ENCODE measurements at regions not wholly inside any gene's neighbourhood (a gene's known extent, or its start where the extent isn't known, plus 50 kb on each side); places are given as distances from the start of the nearest gene placed in this dataset.

GRCh38 chr1:2961661-2962060 lies 59.6 kb upstream of the ACTRT2 start:
- Histone ChIP-seq H3K4me1 (no peaks in the 10 kb centered on the region), H3K27ac (no peak overlapping the region), H3K27me3 (no peaks in the 10 kb centered on the region), H3K9me3 (peaks cover 0 to 20% (median 15%) of the 10 kb centered on the region in 4 donors), H3K4me3 (no peak overlapping the region), H3K36me3 (no peaks in the 10 kb centered on the region)
- 88 to 92% methylated on average over 11 to 14 of the region's 14 CpGs for WGBS, 2 donors
- DNase-seq (no peak), ATAC-seq (ENCODE audit: low FRiP score in 2 of 2) (no peak)
- no peak for TF ChIP-seq POLR2A (IDR thresholded peaks at IDR 0.05)
- no peak for TF ChIP-seq POLR2AphosphoS5 (IDR thresholded peaks at IDR 0.05)
- no peak for TF ChIP-seq CTCF (IDR thresholded peaks at IDR 0.05)
- no peak for TF ChIP-seq EP300 (IDR thresholded peaks at IDR 0.05)

- TF ChIP-seq POLR2A (IDR thresholded peaks at IDR 0.05), result no peak
- no peak for TF ChIP-seq CTCF (IDR thresholded peaks at IDR 0.05)
- no peak for TF ChIP-seq EP300 (IDR thresholded peaks at IDR 0.05)
- no peak for TF ChIP-seq POLR2AphosphoS5 (IDR thresholded peaks at IDR 0.05)
- no peaks in the 10 kb centered on the region for H3K27me3 ChIP-seq
- no peaks in the 10 kb centered on the region for H3K36me3 ChIP-seq
- H3K4me1 ChIP-seq, result no peaks in the 10 kb centered on the region
- no peak overlapping the region for H3K27ac ChIP-seq
- no peak for DNase-seq
- 80 to 90% methylated on average over 11 of the region's 11 CpGs for WGBS, 2 donors
- peaks cover 0 to 17% (median 11%) of the 10 kb centered on the region in 4 donors for H3K9me3 ChIP-seq
- ATAC-seq (ENCODE audit: low FRiP score in 2 of 2), result no peak
- no peak overlapping the region for H3K4me3 ChIP-seq
Observed at GRCh38 chr1:2962061-2962460, 59.2 kb upstream of the ACTRT2 start.

- Histone ChIP-seq H3K4me3 (no peak overlapping the region), H3K9me3 (peaks cover 0 to 15% (median 8%) of the 10 kb centered on the region in 4 donors), H3K27me3 (no peaks in the 10 kb centered on the region), H3K4me1 (no peaks in the 10 kb centered on the region), H3K27ac (no peak overlapping the region), H3K36me3 (no peaks in the 10 kb centered on the region)
- ATAC-seq (ENCODE audit: low FRiP score in 2 of 2) (no peak), DNase-seq (no peak)
- no peak for TF ChIP-seq POLR2A (IDR thresholded peaks at IDR 0.05)
- TF ChIP-seq CTCF (IDR thresholded peaks at IDR 0.05), result no peak
- no peak for TF ChIP-seq EP300 (IDR thresholded peaks at IDR 0.05)
- TF ChIP-seq POLR2AphosphoS5 (IDR thresholded peaks at IDR 0.05), result no peak
- 64 to 78% methylated on average over 7 to 8 of the region's 8 CpGs for WGBS, 2 donors
Observed at GRCh38 chr1:2962541-2962940, 58.7 kb upstream of the ACTRT2 start.

GRCh38 chr1:2962946-2963345 lies 58.3 kb upstream of the ACTRT2 start:
- TF ChIP-seq POLR2A (IDR thresholded peaks at IDR 0.05) (no peak), CTCF (IDR thresholded peaks at IDR 0.05) (no peak), EP300 (IDR thresholded peaks at IDR 0.05) (no peak), POLR2AphosphoS5 (IDR thresholded peaks at IDR 0.05) (no peak)
- no peak for ATAC-seq (ENCODE audit: low FRiP score in 2 of 2)
- DNase-seq, result peak in 1 of 2 donors; percentile 48
- 81 to 83% methylated on average over 13 of the region's 13 CpGs for WGBS, 2 donors
- Histone ChIP-seq H3K36me3 (no peaks in the 10 kb centered on the region), H3K4me3 (no peak overlapping the region), H3K27ac (no peak overlapping the region), H3K4me1 (no peaks in the 10 kb centered on the region), H3K9me3 (peaks cover 0 to 11% (median 4%) of the 10 kb centered on the region in 4 donors), H3K27me3 (no peaks in the 10 kb centered on the region)

GRCh38 chr1:2965676-2966075 lies 55.6 kb upstream of the ACTRT2 start:
- Histone ChIP-seq H3K4me1 (no peaks in the 10 kb centered on the region), H3K27ac (no peak overlapping the region), H3K9me3 (no peaks in the 10 kb centered on the region), H3K36me3 (no peaks in the 10 kb centered on the region), H3K27me3 (peaks cover 0 to 4% (median 0%) of the 10 kb centered on the region in 4 donors), H3K4me3 (no peak overlapping the region)
- no peak for ATAC-seq (ENCODE audit: low FRiP score in 2 of 2)
- no peak for TF ChIP-seq POLR2A (IDR thresholded peaks at IDR 0.05)
- TF ChIP-seq POLR2AphosphoS5 (IDR thresholded peaks at IDR 0.05), result no peak
- TF ChIP-seq EP300 (IDR thresholded peaks at IDR 0.05), result no peak
- TF ChIP-seq CTCF (IDR thresholded peaks at IDR 0.05), result no peak
- DNase-seq, result no peak
- WGBS, 2 donors, result 89 to 91% methylated on average over 4 of the region's 4 CpGs

All from upper lobe of left lung (tissue), 6 donors.